ENCODE measurements at regions not wholly inside any gene's neighbourhood (a gene's known extent, or its start where the extent isn't known, plus 50 kb on each side); places are given as distances from the start of the nearest gene placed in this dataset.

DNA sequence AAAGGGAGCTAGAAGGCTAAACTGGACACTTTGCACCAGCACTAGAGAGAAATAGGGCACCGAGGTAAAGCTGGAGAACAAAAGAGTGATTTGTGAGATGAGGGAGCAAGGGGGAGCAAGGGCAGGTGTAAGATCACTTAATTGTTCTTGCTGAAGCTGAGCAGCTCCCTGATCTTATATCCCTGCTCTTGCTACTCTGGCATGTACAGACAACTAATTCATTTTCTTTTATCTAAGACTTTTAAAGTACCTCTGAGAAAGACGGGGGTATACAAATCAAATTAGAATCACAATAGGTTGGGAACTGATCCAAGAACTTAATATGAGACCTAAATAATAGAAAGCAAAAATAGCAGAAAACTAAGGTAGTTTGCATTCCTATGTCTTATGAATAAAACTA lies 381.7 kb upstream of the POU3F2 start:
- Mint-ChIP-seq H3K36me3 (ENCODE audit: low read depth) (no peaks in the 10 kb centered on the region), H3K4me1 (ENCODE audit: low read depth) (no peaks in the 10 kb centered on the region), H3K27ac (no peak overlapping the region), H3K9me3 (no peaks in the 10 kb centered on the region), H3K4me3 (no peak overlapping the region), H3K27me3 (no peaks in the 10 kb centered on the region)
- intact Hi-C loops (cut with micrococcal nuclease): no loop called here

- no peaks in the 10 kb centered on the region for H3K4me1 Mint-ChIP-seq (ENCODE audit: low read depth)
- intact Hi-C loops (cut with micrococcal nuclease): no loop called here
- no peaks in the 10 kb centered on the region for H3K27me3 Mint-ChIP-seq
Observed at GRCh38 chr6:98454809-98455322, 379.5 kb upstream of the POU3F2 start.

GRCh38 chr6:98458708-98459107 lies 375.7 kb upstream of the POU3F2 start:
- Mint-ChIP-seq H3K9me3 (no peaks in the 10 kb centered on the region), H3K36me3 (ENCODE audit: low read depth) (no peaks in the 10 kb centered on the region), H3K27ac (no peak overlapping the region), H3K4me3 (no peak overlapping the region), H3K4me1 (ENCODE audit: low read depth) (no peaks in the 10 kb centered on the region), H3K27me3 (no peaks in the 10 kb centered on the region)
- intact Hi-C loops (cut with micrococcal nuclease): no loop called here

More at GRCh38 chr6:98454809-98455322, 379.5 kb upstream of the POU3F2 start:
- Mint-ChIP-seq H3K9me3 (no peaks in the 10 kb centered on the region), H3K27ac (no peak overlapping the region), H3K36me3 (ENCODE audit: low read depth) (no peaks in the 10 kb centered on the region), H3K4me3 (no peak overlapping the region)

- intact Hi-C loops (cut with micrococcal nuclease): no loop called here
Observed at GRCh38 chr6:98463038-98464000, 371.1 kb upstream of the POU3F2 start.

GRCh38 chr6:98467091-98467490 lies 367.3 kb upstream of the POU3F2 start:
- no peaks in the 10 kb centered on the region for H3K27me3 Mint-ChIP-seq
- intact Hi-C loops (cut with micrococcal nuclease): no loop called here
- H3K36me3 Mint-ChIP-seq (ENCODE audit: low read depth): no peaks in the 10 kb centered on the region
- no peak overlapping the region for H3K4me3 Mint-ChIP-seq
- H3K27ac Mint-ChIP-seq: no peak overlapping the region
- no peaks in the 10 kb centered on the region for H3K4me1 Mint-ChIP-seq (ENCODE audit: low read depth)
- peaks cover 12% of the 10 kb centered on the region for H3K9me3 Mint-ChIP-seq

More at GRCh38 chr6:98463038-98464000, 371.1 kb upstream of the POU3F2 start:
- Mint-ChIP-seq H3K4me1 (ENCODE audit: low read depth) (no peaks in the 10 kb centered on the region), H3K36me3 (ENCODE audit: low read depth) (no peaks in the 10 kb centered on the region), H3K27ac (no peak overlapping the region), H3K4me3 (no peak overlapping the region), H3K27me3 (no peaks in the 10 kb centered on the region), H3K9me3 (no peaks in the 10 kb centered on the region)

DNA sequence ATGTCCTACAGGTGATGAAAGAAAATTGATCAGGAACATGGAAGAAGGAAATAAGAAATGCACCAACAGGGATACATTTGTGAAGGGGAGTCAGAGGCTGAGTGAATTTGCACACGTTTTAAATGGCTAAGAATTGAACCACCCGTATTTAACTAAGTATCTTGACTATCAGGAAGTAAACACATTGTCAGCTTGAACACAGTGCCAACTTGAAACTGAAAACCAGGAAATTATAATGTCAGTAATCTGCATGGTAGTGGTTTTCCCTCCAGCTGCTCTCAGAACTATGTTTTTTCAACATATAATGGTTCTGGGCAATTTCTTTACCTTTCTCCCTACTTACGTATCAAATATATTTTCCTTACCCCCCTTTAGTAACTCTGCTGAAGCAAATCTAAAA lies 366.5 kb upstream of the POU3F2 start:
- Mint-ChIP-seq H3K4me3 (no peak overlapping the region), H3K4me1 (ENCODE audit: low read depth) (no peaks in the 10 kb centered on the region), H3K27me3 (no peaks in the 10 kb centered on the region), H3K27ac (no peak overlapping the region), H3K9me3 (peaks cover 19% of the 10 kb centered on the region), H3K36me3 (ENCODE audit: low read depth) (no peaks in the 10 kb centered on the region)
- intact Hi-C loops (cut with micrococcal nuclease): no loop called here

DNA sequence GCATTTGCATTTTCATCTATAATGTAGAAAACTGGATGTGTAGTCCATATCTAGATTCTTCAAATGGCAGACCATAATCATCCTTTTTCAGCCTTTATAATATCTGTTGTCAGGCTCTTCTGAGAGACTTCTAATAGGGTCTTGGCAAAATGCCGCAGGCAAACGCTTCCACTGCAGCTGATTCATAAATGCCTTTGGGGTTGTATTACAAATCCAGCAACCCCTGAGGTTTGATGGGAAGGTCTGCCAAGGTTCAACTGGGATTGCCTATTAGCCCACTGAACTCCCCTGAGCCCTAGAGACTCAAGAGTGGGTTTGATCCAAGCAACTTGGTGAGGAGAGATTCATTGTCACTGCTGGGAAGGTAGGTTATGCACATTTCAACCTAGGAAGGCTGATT lies 365.2 kb upstream of the POU3F2 start:
- Mint-ChIP-seq H3K9me3 (peaks cover 19% of the 10 kb centered on the region), H3K27ac (no peak overlapping the region), H3K4me3 (no peak overlapping the region), H3K27me3 (no peaks in the 10 kb centered on the region), H3K4me1 (ENCODE audit: low read depth) (no peaks in the 10 kb centered on the region), H3K36me3 (ENCODE audit: low read depth) (no peaks in the 10 kb centered on the region)
- intact Hi-C loops (cut with micrococcal nuclease): no loop called here

GRCh38 chr6:98470821-98471220 lies 363.6 kb upstream of the POU3F2 start:
- H3K4me1 Mint-ChIP-seq (ENCODE audit: low read depth): no peaks in the 10 kb centered on the region
- H3K36me3 Mint-ChIP-seq (ENCODE audit: low read depth): no peaks in the 10 kb centered on the region
- intact Hi-C loops (cut with micrococcal nuclease): no loop called here
- H3K9me3 Mint-ChIP-seq: peaks cover 19% of the 10 kb centered on the region
- H3K4me3 Mint-ChIP-seq: no peak overlapping the region
- H3K27me3 Mint-ChIP-seq: no peaks in the 10 kb centered on the region
- H3K27ac Mint-ChIP-seq: no peak overlapping the region

GRCh38 chr6:98471444-98471843 lies 362.9 kb upstream of the POU3F2 start:
- Mint-ChIP-seq H3K4me1 (ENCODE audit: low read depth) (no peaks in the 10 kb centered on the region), H3K27ac (no peak overlapping the region), H3K36me3 (ENCODE audit: low read depth) (no peaks in the 10 kb centered on the region), H3K4me3 (no peak overlapping the region), H3K9me3 (peaks cover 19% of the 10 kb centered on the region), H3K27me3 (no peaks in the 10 kb centered on the region)
- intact Hi-C loops (cut with micrococcal nuclease): no loop called here

- no peak overlapping the region for H3K27ac Mint-ChIP-seq
- no peak overlapping the region for H3K4me3 Mint-ChIP-seq
- H3K36me3 Mint-ChIP-seq (ENCODE audit: low read depth): no peaks in the 10 kb centered on the region
- no peaks in the 10 kb centered on the region for H3K4me1 Mint-ChIP-seq (ENCODE audit: low read depth)
- H3K9me3 Mint-ChIP-seq: peaks cover 19% of the 10 kb centered on the region
- H3K27me3 Mint-ChIP-seq: no peaks in the 10 kb centered on the region
- intact Hi-C loops (cut with micrococcal nuclease): no loop called here
Observed at GRCh38 chr6:98477231-98477630, 357.1 kb upstream of the POU3F2 start.

DNA sequence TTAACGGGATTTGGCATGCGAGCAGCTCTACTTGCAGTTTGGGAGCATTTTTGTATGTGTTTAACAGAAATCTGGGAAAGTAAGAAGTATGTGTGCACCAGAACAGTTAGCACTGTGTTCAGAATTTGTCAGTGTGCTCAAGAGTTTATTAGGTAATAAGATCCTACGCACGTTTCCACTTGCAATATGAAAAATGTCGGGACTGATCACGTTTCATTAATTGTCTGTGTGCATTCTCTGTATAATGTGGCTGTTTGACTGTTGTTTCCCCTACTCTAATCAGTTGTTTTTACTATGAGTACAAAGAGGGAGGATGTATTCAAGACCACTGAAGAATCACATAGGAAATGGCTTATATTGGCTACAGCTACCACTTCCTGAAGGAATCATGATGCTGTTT lies 349.7 kb upstream of the POU3F2 start:
- H3K4me1 Mint-ChIP-seq (ENCODE audit: low read depth): no peaks in the 10 kb centered on the region
- intact Hi-C loops (cut with micrococcal nuclease): no loop called here
- no peaks in the 10 kb centered on the region for H3K36me3 Mint-ChIP-seq (ENCODE audit: low read depth)
- no peaks in the 10 kb centered on the region for H3K27me3 Mint-ChIP-seq
- no peak overlapping the region for H3K27ac Mint-ChIP-seq
- no peak overlapping the region for H3K4me3 Mint-ChIP-seq
- peaks cover 9% of the 10 kb centered on the region for H3K9me3 Mint-ChIP-seq

GRCh38 chr6:98485593-98485992 lies 348.8 kb upstream of the POU3F2 start:
- peaks cover under 1% of the 10 kb centered on the region for H3K9me3 Mint-ChIP-seq
- H3K4me3 Mint-ChIP-seq: no peak overlapping the region
- no peaks in the 10 kb centered on the region for H3K36me3 Mint-ChIP-seq (ENCODE audit: low read depth)
- no peak overlapping the region for H3K27ac Mint-ChIP-seq
- H3K4me1 Mint-ChIP-seq (ENCODE audit: low read depth): no peaks in the 10 kb centered on the region
- intact Hi-C loops (cut with micrococcal nuclease): no loop called here
- H3K27me3 Mint-ChIP-seq: no peaks in the 10 kb centered on the region

DNA sequence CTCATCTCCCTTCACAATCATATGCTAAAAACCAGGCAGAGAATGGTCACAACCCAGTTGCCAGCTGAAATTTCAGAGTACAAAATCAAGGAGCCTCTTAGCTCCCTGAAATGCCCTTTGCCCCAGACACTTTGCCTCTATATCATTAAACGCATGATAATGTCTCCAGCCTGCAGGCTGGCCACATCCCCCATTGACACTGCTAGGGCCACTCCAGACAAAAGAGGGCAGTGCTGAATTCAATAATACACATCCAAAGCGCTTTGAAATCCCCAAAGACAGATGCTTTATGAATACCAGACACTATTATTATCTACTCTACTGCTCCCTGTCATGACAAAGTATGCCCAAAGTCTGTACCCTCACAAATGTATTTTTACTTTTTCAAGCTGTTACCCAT lies 348.3 kb upstream of the POU3F2 start:
- intact Hi-C loops (cut with micrococcal nuclease): no loop called here
- H3K4me1 Mint-ChIP-seq (ENCODE audit: low read depth): no peaks in the 10 kb centered on the region
- H3K4me3 Mint-ChIP-seq: no peak overlapping the region
- H3K36me3 Mint-ChIP-seq (ENCODE audit: low read depth): no peaks in the 10 kb centered on the region
- no peaks in the 10 kb centered on the region for H3K9me3 Mint-ChIP-seq
- no peaks in the 10 kb centered on the region for H3K27me3 Mint-ChIP-seq
- H3K27ac Mint-ChIP-seq: no peak overlapping the region

- Mint-ChIP-seq H3K36me3 (ENCODE audit: low read depth) (no peaks in the 10 kb centered on the region), H3K27me3 (no peaks in the 10 kb centered on the region), H3K27ac (no peak overlapping the region), H3K9me3 (no peaks in the 10 kb centered on the region), H3K4me3 (no peak overlapping the region), H3K4me1 (ENCODE audit: low read depth) (no peaks in the 10 kb centered on the region)
- intact Hi-C loops (cut with micrococcal nuclease): no loop called here
Observed at GRCh38 chr6:98487612-98488011, 346.8 kb upstream of the POU3F2 start.
